ENCODE measurements at regions not wholly inside any gene's neighbourhood (a gene's known extent, or its start where the extent isn't known, plus 50 kb on each side); places are given as distances from the start of the nearest gene placed in this dataset.

GRCh38 chr2:221263573-221263972 lies 308.5 kb downstream of the EPHA4 start:
- no peak overlapping the region for H3K4me3 ChIP-seq
- intact Hi-C loops (cut with DNase I): no loop called here
- no peak for DNase-seq
- no peaks in the 10 kb centered on the region for H3K9me3 ChIP-seq
- no peaks in the 10 kb centered on the region for H3K4me1 ChIP-seq
- TF ChIP-seq POLR2A (IDR thresholded peaks at IDR 0.05) (no peak), CTCF (IDR thresholded peaks at IDR 0.05) (no peak)
- H3K27me3 ChIP-seq: peaks cover 0 to 12% (median 0%) of the 10 kb centered on the region in 4 donors
- no peak overlapping the region for H3K27ac ChIP-seq
- H3K36me3 ChIP-seq: no peaks in the 10 kb centered on the region
- WGBS, 2 donors: 96 to 100% methylated on average over 2 of the region's 2 CpGs

- Histone ChIP-seq H3K27me3 (peaks cover 0 to 12% (median 0%) of the 10 kb centered on the region in 4 donors), H3K9me3 (no peaks in the 10 kb centered on the region), H3K36me3 (no peaks in the 10 kb centered on the region), H3K27ac (no peak overlapping the region), H3K4me3 (no peak overlapping the region), H3K4me1 (no peaks in the 10 kb centered on the region)
- no peak for DNase-seq
- intact Hi-C loops (cut with DNase I): no loop called here
- TF ChIP-seq POLR2A (IDR thresholded peaks at IDR 0.05): no peak
- no peak for TF ChIP-seq CTCF (IDR thresholded peaks at IDR 0.05)
- 61 to 75% methylated on average over 2 of the region's 2 CpGs for WGBS, 2 donors
Measured at GRCh38 chr2:221264318-221264717, 307.8 kb downstream of the EPHA4 start.

- H3K9me3 ChIP-seq: no peaks in the 10 kb centered on the region
- no peak overlapping the region for H3K27ac ChIP-seq
- no peak overlapping the region for H3K4me3 ChIP-seq
- intact Hi-C loops (cut with DNase I): no loop called here
- peaks cover 0 to 12% (median 0%) of the 10 kb centered on the region in 4 donors for H3K27me3 ChIP-seq
- TF ChIP-seq CTCF (IDR thresholded peaks at IDR 0.05) (no peak), POLR2A (IDR thresholded peaks at IDR 0.05) (no peak)
- H3K4me1 ChIP-seq: no peaks in the 10 kb centered on the region
- H3K36me3 ChIP-seq: no peaks in the 10 kb centered on the region
- WGBS, 2 donors: 55 to 65% methylated on average over 6 of the region's 6 CpGs
- DNase-seq: no peak
Measured at GRCh38 chr2:221267773-221268425, 304.2 kb downstream of the EPHA4 start.

- Histone ChIP-seq H3K4me1 (no peaks in the 10 kb centered on the region), H3K36me3 (no peaks in the 10 kb centered on the region), H3K27me3 (peaks cover 0 to 12% (median 0%) of the 10 kb centered on the region in 4 donors), H3K27ac (no peak overlapping the region), H3K4me3 (no peak overlapping the region), H3K9me3 (no peaks in the 10 kb centered on the region)
- TF ChIP-seq POLR2A (IDR thresholded peaks at IDR 0.05) (no peak), CTCF (IDR thresholded peaks at IDR 0.05) (no peak)
- intact Hi-C loops (cut with DNase I): no loop called here
- 52 to 70% methylated on average over 3 of the region's 3 CpGs for whole genome bisulfite sequencing, 2 donors
- DNase-seq: no peak
Measured at GRCh38 chr2:221268631-221269030, 303.5 kb downstream of the EPHA4 start.

- H3K9me3 ChIP-seq: no peaks in the 10 kb centered on the region
- no peak overlapping the region for H3K4me3 ChIP-seq
- no peak for TF ChIP-seq CTCF (IDR thresholded peaks at IDR 0.05)
- H3K4me1 ChIP-seq: no peaks in the 10 kb centered on the region
- H3K36me3 ChIP-seq: no peaks in the 10 kb centered on the region
- WGBS, 2 donors: 32 to 45% methylated on average over 2 of the region's 2 CpGs
- no peak overlapping the region for H3K27ac ChIP-seq
- no peak for DNase-seq
- intact Hi-C loops (cut with DNase I): no loop called here
- H3K27me3 ChIP-seq: peaks cover 0 to 12% (median 0%) of the 10 kb centered on the region in 4 donors
Measured at GRCh38 chr2:221270806-221271205, 301.3 kb downstream of the EPHA4 start.
